T-cell (primary cell): ENCODE measurements at regions not wholly inside any gene's neighbourhood (a gene's known extent, or its start where the extent isn't known, plus 50 kb on each side); places are given as distances from the start of the nearest gene placed in this dataset.
A peak's percentile ranks its signal among the peaks of the same experiment; 100 is the strongest.

Experiments
- ATAC-seq, 4 experiments: fragments of 200-7000 bp in 3 of 4; fragments of 150-1000 bp in 1 of 4; cut with Tn5 transposase; replicated peaks in 1 of 4; 1 replicate in 3 of 4; 2 replicates in 1 of 4; pipeline ENCODE4 v1.10.0; 2021; ENCODE audit warnings: moderate library complexity in 3 of 4, mild to moderate bottlenecking in 2 of 4, moderate number of reproducible peaks in 1 of 4
- CTCF ChIA-PET, 2 donors: fragments of 300-600 bp; sonication (Branson Sonifier 250); formaldehyde crosslinking; loops; one replicate each; lab custom pipeline; 2022; ENCODE audit warnings: antibody characterized with exemption in 2 of 2; lab: Charles Lee
- POLR2A ChIA-PET, 2 donors: fragments of 300-600 bp; sonication (Branson Sonifier 250); formaldehyde crosslinking; loops; one replicate each; lab custom pipeline; 2022; ENCODE audit warnings: antibody characterized with exemption in 2 of 2; lab: Charles Lee
- DNase-seq, 35 experiments: peaks; one replicate each; pipeline versions ENCODE4 v3.0.0 to v3.0.0-alpha.2; 2013 to 2023
- H3K27ac ChIP-seq: one replicate; pipeline ENCODE4 v1.5.1; 2013; ENCODE audit warnings: low read length
- H3K27me3 ChIP-seq, 2 experiments: replicated peaks in 1 of 2; 1 replicate in 1 of 2; 2 replicates in 1 of 2; pipeline versions ENCODE4 v1.6.1 to v1.7.0; 2013; ENCODE audit warnings: low read length in 1 of 2, mixed read lengths in 1 of 2; ENCODE audit not compliant: control insufficient read depth in 2 of 2, insufficient read depth in 2 of 2; ENCODE audit errors: extremely low read depth in 1 of 2
- H3K36me3 ChIP-seq, 2 donors: 1 replicate in 1 of 2; 2 replicates in 1 of 2; pipeline versions ENCODE4 v1.6.1 to v1.7.0; 2013; ENCODE audit warnings: low read length in 1 of 2; ENCODE audit not compliant: control insufficient read depth in 2 of 2, insufficient read depth in 1 of 2; ENCODE audit errors: extremely low read depth in 1 of 2
- H3K4me1 ChIP-seq, 2 experiments: 1 replicate in 1 of 2; 2 replicates in 1 of 2; pipeline versions ENCODE4 v1.6.1 to v1.7.0; 2013; ENCODE audit warnings: low read length in 2 of 2, mixed read lengths in 1 of 2; ENCODE audit not compliant: insufficient read depth in 2 of 2, control insufficient read depth in 1 of 2; ENCODE audit errors: extremely low read depth in 1 of 2
- H3K4me3 ChIP-seq, 2 donors: 1 replicate in 1 of 2; 2 replicates in 1 of 2; pipeline versions ENCODE4 v1.5.1 to v1.7.0; 2013; ENCODE audit warnings: mild to moderate bottlenecking in 2 of 2, low read length in 1 of 2, moderate library complexity in 1 of 2; ENCODE audit not compliant: control insufficient read depth in 1 of 2; ENCODE audit errors: extremely low read depth in 1 of 2
- H3K9me3 ChIP-seq: 2 replicates; pipeline ENCODE4 v1.7.0; 2013
- H3K27ac Mint-ChIP-seq, 2 donors: one replicate each; pipeline ENCODE4 v1.8.0; 2020 to 2021; ENCODE audit warnings: mild to moderate bottlenecking in 2 of 2, mixed read lengths in 2 of 2
- H3K27me3 Mint-ChIP-seq, 2 donors: one replicate each; pipeline ENCODE4 v1.8.0; 2021 to 2022; ENCODE audit warnings: mixed read lengths in 2 of 2
- H3K36me3 Mint-ChIP-seq: one replicate; pipeline ENCODE4 v1.8.0; 2021; ENCODE audit warnings: mixed read lengths
- H3K4me1 Mint-ChIP-seq, 3 donors: one replicate each; pipeline ENCODE4 v1.8.0; 2020 to 2022; ENCODE audit warnings: mixed read lengths in 3 of 3, mild to moderate bottlenecking in 1 of 3
- H3K4me3 Mint-ChIP-seq, 3 donors: one replicate each; pipeline ENCODE4 v1.8.0; 2020 to 2022; ENCODE audit warnings: mild to moderate bottlenecking in 3 of 3, mixed read lengths in 3 of 3, moderate library complexity in 3 of 3
- H3K9me3 Mint-ChIP-seq, 3 donors: one replicate each; pipeline ENCODE4 v1.8.0; 2020 to 2022; ENCODE audit warnings: mixed read lengths in 3 of 3
- WGBS: methylation state at CpG from one replicate; pipeline ENCODE4 v1.1.5; 2013; ENCODE audit warnings: missing lambda C conversion rate; ENCODE audit not compliant: insufficient coverage; 5-methylcytosine and 5-hydroxymethylcytosine counted together

DNA sequence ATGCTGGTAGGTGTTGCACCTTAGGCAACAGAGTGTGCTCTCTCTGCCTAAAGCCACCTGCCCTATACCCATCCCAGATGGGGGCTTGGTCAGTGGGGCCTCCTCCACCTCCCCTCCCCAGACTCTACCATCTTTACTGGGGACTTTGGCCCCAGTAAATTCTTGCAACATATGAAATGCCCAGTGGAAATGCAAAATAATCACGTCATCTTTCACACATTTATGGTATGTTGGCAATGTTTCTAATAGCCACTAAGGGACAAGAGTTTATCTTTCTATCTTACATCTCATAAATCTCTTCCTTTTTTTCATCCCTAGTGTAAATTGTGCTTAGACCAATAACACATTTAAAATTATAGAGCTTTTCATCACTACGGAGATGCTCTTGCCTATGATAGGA, 103.0 kb upstream of the MAML3 start:
- peaks cover 0 to 10% of the 10 kb centered on the region in 2 experiments for H3K27me3 ChIP-seq
- DNase-seq = no peak
- H3K4me3 ChIP-seq = no peak overlapping the region
- Mint-ChIP-seq H3K4me1 (peaks cover 0 to 8% (median 3%) of the 10 kb centered on the region in 3 donors), H3K9me3 (no peaks in the 10 kb centered on the region), H3K4me3 (no peak overlapping the region), H3K27me3 (peaks cover 11 to 20% of the 10 kb centered on the region in 2 donors), H3K36me3 (no peaks in the 10 kb centered on the region), H3K27ac (no peak overlapping the region)
- ATAC-seq = no peak
- H3K36me3 ChIP-seq = no peaks in the 10 kb centered on the region
- H3K27ac ChIP-seq = no peak overlapping the region
- ChIA-PET POLR2A (no interaction called here), CTCF (interaction anchor here in 1 of 2 donors (0.5 kb wide), 1 partner anchor 92 kb away, joined by 3 read pairs; no protein-coding TSS in a partner anchor)
- peaks cover 4 to 9% of the 10 kb centered on the region in 2 experiments for H3K4me1 ChIP-seq
- WGBS = no CpG with 5 or more reads among the region's 2 CpGs
- no peaks in the 10 kb centered on the region for H3K9me3 ChIP-seq

DNA sequence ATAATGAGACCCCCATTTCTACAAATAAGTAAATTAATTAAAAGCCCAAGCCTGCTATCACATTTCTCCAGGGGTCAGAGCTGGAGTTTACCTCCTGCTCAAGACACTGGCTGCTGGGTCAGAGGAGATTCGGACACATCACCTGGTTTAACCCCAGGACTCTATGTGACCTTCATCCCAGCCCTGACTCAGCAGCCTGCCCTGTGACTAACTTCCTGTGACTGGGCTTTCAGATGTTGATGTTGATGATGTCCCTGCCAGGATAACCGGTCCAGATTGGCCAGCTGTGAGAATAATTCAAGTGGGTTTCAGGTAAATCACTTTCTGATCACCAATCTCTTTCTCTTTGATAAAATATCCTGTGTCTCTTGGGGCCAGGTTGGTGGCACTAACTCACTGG, 102.4 kb upstream of the MAML3 start:
- H3K4me3 ChIP-seq = no peak overlapping the region
- DNase-seq = no peak
- no peak overlapping the region for H3K27ac Mint-ChIP-seq
- H3K4me1 ChIP-seq = peaks cover 4 to 9% of the 10 kb centered on the region in 2 experiments
- no peaks in the 10 kb centered on the region for H3K9me3 Mint-ChIP-seq
- no peak overlapping the region for H3K4me3 Mint-ChIP-seq
- peaks cover 0 to 10% (median 4%) of the 10 kb centered on the region in 3 donors for H3K4me1 Mint-ChIP-seq
- no peaks in the 10 kb centered on the region for H3K9me3 ChIP-seq
- H3K27me3 ChIP-seq = peaks cover 0 to 11% of the 10 kb centered on the region in 2 experiments
- no peaks in the 10 kb centered on the region for H3K36me3 ChIP-seq
- no peak overlapping the region for H3K27ac ChIP-seq
- no CpG with 5 or more reads among the region's 2 CpGs for WGBS
- CTCF ChIA-PET = no interaction called here
- ATAC-seq = no peak
- POLR2A ChIA-PET = no interaction called here
- H3K27me3 Mint-ChIP-seq = peaks cover 11 to 25% of the 10 kb centered on the region in 2 donors
- H3K36me3 Mint-ChIP-seq = no peaks in the 10 kb centered on the region

DNA sequence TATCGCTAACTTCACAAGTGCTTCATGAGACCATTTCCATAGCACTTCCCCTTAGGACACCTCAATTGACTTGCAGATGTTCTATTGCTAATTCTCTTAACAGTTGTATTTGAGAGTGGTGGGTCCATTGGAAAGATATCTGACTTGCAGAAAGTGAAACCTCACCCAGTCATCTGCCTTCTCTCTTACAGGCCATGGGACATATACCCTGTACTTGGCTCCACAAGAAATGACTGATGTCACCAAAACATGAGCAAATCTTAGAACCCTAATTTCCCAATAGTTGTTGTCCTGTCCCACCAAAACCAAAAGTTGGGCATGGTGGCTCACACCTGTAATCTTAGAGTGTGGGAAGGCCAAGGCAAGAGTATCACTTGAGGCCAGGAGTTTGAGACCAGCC, 101.9 kb upstream of the MAML3 start:
- CTCF ChIA-PET = interaction anchor here (0.6 to 4.3 kb wide), 6 partner anchors 12 to 243 kb away, joined by 4 to 19 read pairs (median 8); no protein-coding TSS in a partner anchor
- no peaks in the 10 kb centered on the region for H3K9me3 ChIP-seq
- no peak overlapping the region for H3K27ac ChIP-seq
- H3K4me3 ChIP-seq = no peak overlapping the region
- WGBS = no CpG with 5 or more reads among the region's 1 CpG
- H3K4me1 Mint-ChIP-seq = peaks cover 0 to 10% (median 4%) of the 10 kb centered on the region in 3 donors
- H3K27me3 ChIP-seq = peaks cover 0 to 13% of the 10 kb centered on the region in 2 experiments
- no peaks in the 10 kb centered on the region for H3K9me3 Mint-ChIP-seq
- DNase-seq (no peak), ATAC-seq (no peak)
- POLR2A ChIA-PET = interaction anchor here in 1 of 2 donors (1.0 kb wide), 1 partner anchor 522 kb away, joined by 3 read pairs; no protein-coding TSS in a partner anchor
- no peak overlapping the region for H3K4me3 Mint-ChIP-seq
- H3K27me3 Mint-ChIP-seq = peaks cover 11 to 25% of the 10 kb centered on the region in 2 donors
- peaks cover 4 to 9% of the 10 kb centered on the region in 2 experiments for H3K4me1 ChIP-seq
- no peak overlapping the region for H3K27ac Mint-ChIP-seq
- no peaks in the 10 kb centered on the region for H3K36me3 Mint-ChIP-seq
- H3K36me3 ChIP-seq = no peaks in the 10 kb centered on the region

DNA sequence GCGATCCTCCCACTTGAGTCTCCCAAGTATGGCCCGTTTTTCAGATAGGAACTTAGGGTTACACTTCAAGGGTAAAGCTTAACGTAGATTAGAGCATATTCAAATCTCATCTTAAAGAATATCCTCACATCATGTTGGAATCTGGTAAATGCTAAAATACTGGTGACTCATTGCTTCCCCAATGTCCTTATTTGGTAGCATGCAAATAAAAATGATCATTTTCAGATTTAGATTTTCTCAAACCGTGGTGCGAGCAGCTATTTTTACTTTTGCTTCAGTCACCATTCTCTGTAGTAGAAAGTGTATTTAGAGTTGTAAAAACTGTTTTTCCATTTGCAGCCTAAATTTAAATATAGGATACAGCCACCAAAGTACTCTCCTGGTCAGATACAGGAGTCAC, 101.5 kb upstream of the MAML3 start:
- Histone ChIP-seq H3K27ac (no peak overlapping the region), H3K36me3 (no peaks in the 10 kb centered on the region), H3K9me3 (no peaks in the 10 kb centered on the region), H3K4me1 (peaks cover 4 to 9% of the 10 kb centered on the region in 2 experiments), H3K27me3 (peaks cover 0 to 15% of the 10 kb centered on the region in 2 experiments), H3K4me3 (no peak overlapping the region)
- no CpG with 5 or more reads among the region's 5 CpGs for WGBS
- Mint-ChIP-seq H3K27me3 (peaks cover 11 to 25% of the 10 kb centered on the region in 2 donors), H3K36me3 (no peaks in the 10 kb centered on the region), H3K27ac (no peak overlapping the region), H3K4me3 (no peak overlapping the region), H3K9me3 (no peaks in the 10 kb centered on the region), H3K4me1 (peaks cover 0 to 10% (median 4%) of the 10 kb centered on the region in 3 donors)
- ChIA-PET POLR2A (interaction anchor here in 1 of 2 donors (0.5 to 1.0 kb wide), 2 partner anchors 109 to 522 kb away, joined by 3 to 7 read pairs; no protein-coding TSS in a partner anchor), CTCF (interaction anchor here (0.6 to 4.3 kb wide), 13 partner anchors 10 to 653 kb away, joined by 3 to 19 read pairs (median 4); no protein-coding TSS in a partner anchor)
- ATAC-seq (no peak), DNase-seq (no peak)

GRCh38 chr4:140254651-140255299, 100.8 kb upstream of the MAML3 start:
- H3K27me3 ChIP-seq = peaks cover 0 to 15% of the 10 kb centered on the region in 2 experiments
- no peaks in the 10 kb centered on the region for H3K36me3 ChIP-seq
- POLR2A ChIA-PET = interaction anchor here in 1 of 2 donors (0.5 to 1.0 kb wide), 2 partner anchors 108 to 521 kb away, joined by 3 to 7 read pairs; no protein-coding TSS in a partner anchor
- no peak overlapping the region for H3K4me3 ChIP-seq
- 88% methylated on average over 2 of the region's 2 CpGs for whole genome bisulfite sequencing
- peaks cover 11 to 24% of the 10 kb centered on the region in 2 donors for H3K27me3 Mint-ChIP-seq
- ATAC-seq = no peak
- CTCF ChIA-PET = interaction anchor here (0.6 to 4.3 kb wide), 13 partner anchors 9 to 652 kb away, joined by 3 to 19 read pairs (median 4); no protein-coding TSS in a partner anchor
- no peak overlapping the region for H3K4me3 Mint-ChIP-seq
- no peaks in the 10 kb centered on the region for H3K9me3 ChIP-seq
- no peaks in the 10 kb centered on the region for H3K9me3 Mint-ChIP-seq
- H3K4me1 Mint-ChIP-seq = peaks cover 0 to 10% (median 4%) of the 10 kb centered on the region in 3 donors
- peaks cover 4 to 9% of the 10 kb centered on the region in 2 experiments for H3K4me1 ChIP-seq
- H3K27ac ChIP-seq = no peak overlapping the region
- H3K36me3 Mint-ChIP-seq = no peaks in the 10 kb centered on the region
- DNase-seq = no peak
- H3K27ac Mint-ChIP-seq = no peak overlapping the region

DNA sequence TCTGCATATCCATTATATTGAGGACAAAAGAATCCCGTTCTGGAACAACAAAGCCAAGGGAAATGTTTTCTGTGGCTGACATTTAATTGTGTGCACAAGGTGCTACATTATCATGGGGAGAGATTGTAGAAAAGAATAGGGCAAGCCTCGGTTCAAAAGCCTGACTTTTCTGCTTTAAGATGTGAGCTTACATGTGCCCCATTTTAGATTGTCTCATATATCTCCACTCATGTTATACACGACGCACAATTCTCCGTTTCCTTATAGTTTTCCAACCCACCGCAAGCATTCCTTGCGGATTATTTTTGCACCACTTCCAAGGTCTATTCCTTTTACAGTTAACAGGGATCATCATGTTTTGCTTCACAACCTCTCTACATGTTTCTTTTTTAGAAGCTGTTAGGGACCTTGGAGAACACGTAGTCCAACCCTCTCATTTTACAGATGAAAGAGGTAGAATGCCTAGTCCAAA, 99.6 kb upstream of the MAML3 start:
- H3K4me1 ChIP-seq = peaks cover 8 to 9% of the 10 kb centered on the region in 2 experiments
- peaks cover 8 to 23% of the 10 kb centered on the region in 2 donors for H3K27me3 Mint-ChIP-seq
- peak overlapping the region; percentile 68 to 78 (median 77) for H3K4me3 Mint-ChIP-seq
- ATAC-seq (no peak), DNase-seq (no peak)
- H3K27ac Mint-ChIP-seq = no peak overlapping the region
- no peaks in the 10 kb centered on the region for H3K9me3 Mint-ChIP-seq
- no peak overlapping the region for H3K27ac ChIP-seq
- 81% methylated on average over 5 of the region's 8 CpGs for WGBS
- H3K9me3 ChIP-seq = no peaks in the 10 kb centered on the region
- H3K36me3 Mint-ChIP-seq = no peaks in the 10 kb centered on the region
- CTCF ChIA-PET = interaction anchor here (0.6 to 4.3 kb wide), 15 partner anchors 10 to 650 kb away, joined by 3 to 32 read pairs (median 4); no protein-coding TSS in a partner anchor
- no peak overlapping the region for H3K4me3 ChIP-seq
- POLR2A ChIA-PET = interaction anchor here in 1 of 2 donors (0.5 kb wide), 1 partner anchor 202 kb away, joined by 3 read pairs; no protein-coding TSS in a partner anchor
- H3K4me1 Mint-ChIP-seq = peaks cover 4 to 12% (median 5%) of the 10 kb centered on the region in 3 donors
- H3K27me3 ChIP-seq = peaks cover 0 to 13% of the 10 kb centered on the region in 2 experiments
- no peaks in the 10 kb centered on the region for H3K36me3 ChIP-seq
